CD4-positive, alpha-beta T cell treated with Interleukin-12 subunit alpha and Interleukin-12 subunit beta, for 1 hour (primary cell): ENCODE measurements at regions not wholly inside any gene's neighbourhood (a gene's known extent, or its start where the extent isn't known, plus 50 kb on each side); places are given as distances from the start of the nearest gene placed in this dataset.

Experiments used
- DNase-seq: peaks from one replicate; pipeline ENCODE4 v3.0.0-alpha.2; 2020

DNA sequence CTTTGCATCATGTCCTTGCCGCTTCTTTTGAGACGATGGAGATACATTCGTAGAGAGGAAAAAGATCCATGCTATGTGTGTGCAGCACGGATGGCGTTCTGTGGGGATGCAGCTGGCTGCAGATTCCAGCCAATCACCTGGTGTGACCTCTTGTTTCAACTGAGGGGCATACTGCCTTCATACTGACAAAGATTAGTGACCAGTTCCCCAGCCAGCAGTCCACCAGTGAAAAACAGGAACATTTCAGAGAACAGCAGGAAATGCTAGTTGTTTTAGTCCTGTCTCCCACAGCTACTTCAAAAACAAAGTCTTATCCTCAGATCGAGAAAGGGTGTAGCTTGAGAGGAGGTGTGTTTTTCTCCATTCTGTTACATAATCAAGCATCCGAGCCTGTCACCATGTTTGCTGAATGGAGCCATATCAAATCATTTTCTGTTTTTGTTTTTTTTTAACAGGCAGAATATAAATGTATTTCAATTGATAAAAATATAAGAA, 255.7 kb upstream of the FMN2 start:
- no peak for DNase-seq

DNA sequence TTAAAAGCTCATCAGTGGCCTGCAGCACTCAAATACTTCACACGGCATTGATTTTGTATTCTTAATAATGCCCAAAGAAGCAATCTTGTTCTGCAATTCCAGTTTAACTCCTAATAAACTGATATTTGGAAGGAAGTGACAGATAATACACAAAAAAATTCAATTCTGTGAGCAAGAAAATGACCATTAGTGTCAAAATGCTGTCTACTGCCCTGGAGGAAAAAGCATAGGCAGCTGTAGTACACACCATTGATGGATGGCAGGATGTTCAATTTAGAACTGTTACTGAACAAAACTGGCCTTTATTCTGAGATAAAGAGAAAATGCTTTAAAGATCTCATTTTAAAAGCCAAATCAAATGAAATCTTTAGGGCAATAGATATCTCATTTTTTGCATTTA, 251.3 kb upstream of the FMN2 start:
- no peak for DNase-seq

DNA sequence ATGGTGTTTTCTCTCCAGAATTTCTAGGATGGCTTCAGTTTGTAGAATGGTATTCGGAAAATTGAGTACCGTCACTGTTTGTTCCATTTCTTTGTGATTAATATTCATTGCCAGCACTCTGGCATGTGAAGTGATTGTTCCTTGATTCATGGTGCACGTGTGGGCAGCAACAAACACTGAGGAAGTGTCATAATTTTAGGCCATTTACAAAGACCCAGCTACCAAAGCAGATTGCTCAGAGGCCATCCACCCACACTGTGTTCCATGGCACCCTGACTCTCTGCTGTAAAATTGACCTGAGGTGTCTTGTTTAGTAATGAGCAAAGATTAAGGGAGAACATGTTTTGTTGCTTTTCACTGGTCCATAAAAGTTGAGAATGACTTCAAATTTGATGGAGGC, 250.9 kb upstream of the FMN2 start:
- no peak for DNase-seq

DNA sequence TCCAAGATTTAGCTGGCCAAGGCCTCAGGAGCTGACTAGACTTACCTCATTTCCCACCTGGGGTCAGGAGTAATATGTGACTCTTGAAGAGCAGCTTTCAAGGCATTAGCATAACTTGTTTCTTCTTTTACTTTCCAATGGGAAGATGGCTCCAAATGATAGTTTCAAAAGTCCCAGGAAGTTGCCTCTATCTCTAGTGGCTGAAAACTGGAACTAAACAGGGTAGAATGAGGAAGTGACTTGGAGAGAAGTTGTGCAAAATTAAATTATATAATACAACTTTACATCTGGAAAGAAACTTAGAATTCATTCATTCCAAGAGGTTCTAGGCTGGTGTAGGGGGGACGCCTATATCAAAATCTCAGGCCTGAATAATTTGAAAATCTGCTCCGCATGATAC, 250.1 kb upstream of the FMN2 start:
- no peak for DNase-seq

DNA sequence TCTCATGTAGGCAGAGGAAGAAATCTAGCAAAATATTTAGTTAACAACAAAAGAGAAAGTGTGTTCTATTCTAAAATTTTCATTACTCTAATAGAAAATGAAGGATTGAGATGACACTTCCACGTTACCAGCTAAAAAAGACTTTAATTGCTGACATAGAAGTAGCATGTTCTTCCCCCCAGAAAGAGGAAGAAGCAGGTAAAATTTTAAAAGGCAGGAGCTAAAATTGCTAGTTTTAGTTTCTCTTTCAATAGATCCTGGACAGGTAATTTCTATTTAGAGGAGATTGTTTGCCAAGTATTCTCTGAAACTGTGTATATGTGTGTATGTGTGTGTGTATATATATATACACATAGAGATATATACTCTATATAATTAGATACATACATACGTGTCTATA, 248.1 kb upstream of the FMN2 start:
- no peak for DNase-seq

DNA sequence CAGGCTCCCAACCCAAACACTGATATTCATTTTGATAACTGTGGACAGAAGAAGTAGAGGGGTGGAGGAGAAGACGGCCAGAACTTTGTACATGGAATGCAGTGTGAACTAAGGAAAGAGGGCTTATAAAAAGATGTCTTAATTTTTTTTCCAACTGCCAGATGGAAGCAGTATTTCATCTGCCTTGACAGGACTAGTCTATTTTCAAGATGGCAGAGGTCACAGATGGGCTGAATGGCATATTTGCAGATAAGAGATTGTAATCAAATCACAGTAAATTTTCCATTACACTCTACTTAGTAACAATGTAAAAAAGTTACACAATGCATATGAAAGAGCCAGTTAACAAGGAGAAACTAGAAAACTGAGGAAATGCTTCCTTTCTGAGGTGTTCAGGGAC, 246.8 kb upstream of the FMN2 start:
- DNase-seq: no peak

DNA sequence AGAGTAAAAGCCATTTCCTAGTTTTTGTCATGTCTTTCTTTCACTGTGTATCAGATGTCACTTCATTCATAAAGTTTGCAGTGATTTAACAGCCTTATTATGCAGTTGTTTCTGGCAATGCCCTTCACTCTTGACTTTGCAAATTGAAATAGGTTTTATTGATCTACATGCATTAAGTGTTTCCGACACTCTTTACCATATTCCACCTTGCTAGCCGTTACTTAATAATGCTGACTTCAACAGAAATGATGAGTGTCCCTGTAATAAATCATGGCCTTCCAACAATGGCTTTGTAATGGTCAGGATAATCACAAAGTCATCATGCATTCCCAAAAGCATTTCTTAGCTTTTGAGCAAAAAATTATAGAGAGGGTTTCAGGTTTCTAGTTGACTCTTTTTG, 236.8 kb upstream of the FMN2 start:
- DNase-seq: no peak

DNA sequence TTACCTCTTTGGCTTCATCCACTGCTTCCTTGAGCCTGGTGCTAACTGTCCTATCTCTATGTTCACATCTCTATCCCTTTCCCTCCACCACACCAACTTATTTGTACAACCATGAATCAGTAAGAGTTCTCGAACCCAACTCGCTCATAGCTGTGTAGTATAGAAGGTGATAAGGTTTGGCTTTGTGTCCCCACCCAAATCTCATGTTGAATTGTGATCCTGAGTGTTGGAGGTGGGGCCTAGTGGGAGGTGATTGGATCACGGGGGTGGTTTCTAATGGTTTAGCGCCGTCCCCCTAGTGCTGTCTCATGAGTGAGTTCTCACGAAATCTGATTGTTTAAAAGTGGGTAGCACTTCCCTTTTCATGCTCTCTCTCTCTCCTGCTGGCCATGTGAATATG, 235.6 kb upstream of the FMN2 start:
- no peak for DNase-seq

DNA sequence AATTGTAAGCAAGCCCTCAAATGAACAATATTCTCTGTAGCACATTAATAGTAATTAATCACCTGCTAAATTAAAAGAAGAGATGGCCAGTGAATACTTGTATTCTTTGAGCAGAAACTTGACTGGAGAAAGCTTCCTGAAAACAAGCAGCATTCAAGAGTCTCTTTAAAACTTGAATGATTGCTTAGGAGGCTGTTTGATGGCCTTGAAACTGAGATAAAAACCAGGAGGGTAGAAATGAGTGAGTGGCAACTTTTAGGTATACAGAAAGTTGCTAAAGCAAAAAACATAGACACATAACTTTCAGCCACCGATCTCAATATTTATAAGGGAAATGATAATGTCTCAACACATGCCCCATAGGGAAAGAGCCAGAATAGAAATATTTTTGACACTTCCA, 234.8 kb upstream of the FMN2 start:
- DNase-seq: no peak

DNA sequence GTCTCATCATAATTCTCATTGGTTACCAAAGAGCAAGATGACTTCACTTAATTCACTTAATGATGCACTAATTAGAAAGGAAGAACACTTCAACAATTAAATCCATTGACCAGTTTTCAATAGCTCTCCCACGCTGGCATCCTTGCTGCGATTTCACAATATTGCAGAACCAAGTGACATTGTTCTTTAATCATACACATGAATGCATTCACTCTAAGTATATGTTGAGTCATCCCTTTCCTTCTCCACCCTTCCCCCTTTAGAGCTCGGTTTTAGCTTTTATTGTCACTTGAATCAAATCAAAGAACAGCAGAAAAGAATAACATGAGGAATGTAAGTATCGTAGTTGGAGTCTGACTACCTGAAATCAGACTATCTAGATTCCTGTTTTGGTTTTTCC, 233.6 kb upstream of the FMN2 start:
- no peak for DNase-seq

DNA sequence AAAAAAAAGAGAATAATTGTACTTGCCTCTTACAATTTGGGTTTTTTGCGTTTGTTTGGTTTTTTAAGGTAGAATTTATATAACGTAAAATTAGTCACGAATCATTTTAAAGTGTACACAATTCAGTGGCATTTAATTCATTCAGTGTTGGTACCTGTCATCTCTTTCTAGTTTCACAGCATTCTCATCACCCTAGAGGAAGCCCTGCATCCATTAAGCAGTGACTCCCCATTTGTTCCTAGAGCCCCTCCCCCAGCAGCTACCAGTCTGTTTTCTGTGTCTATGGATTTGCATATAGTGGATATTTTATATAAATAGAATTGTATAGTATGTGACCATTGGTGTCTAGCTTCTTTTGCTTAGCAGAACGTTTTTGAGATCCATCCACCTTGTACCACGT, 233.2 kb upstream of the FMN2 start:
- no peak for DNase-seq

DNA sequence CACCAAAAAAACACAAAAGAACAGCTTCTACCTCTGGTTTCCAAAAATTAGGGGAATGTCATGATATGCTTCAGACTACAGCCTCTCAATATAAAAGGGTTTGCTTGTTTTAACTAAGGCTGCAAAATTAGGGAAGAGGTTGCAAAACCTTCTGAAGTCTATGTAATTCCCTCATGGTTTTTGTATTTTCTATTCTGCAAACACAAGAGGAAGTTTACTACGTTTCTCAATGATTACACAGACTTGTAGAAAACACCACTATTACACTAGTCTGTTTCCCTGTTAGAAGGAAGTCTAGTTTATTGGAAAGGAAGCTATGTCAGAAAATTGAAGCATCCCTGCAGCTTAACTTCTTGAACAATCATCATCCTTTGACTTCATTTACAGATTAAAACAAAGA, 229.7 kb upstream of the FMN2 start:
- no peak for DNase-seq

DNA sequence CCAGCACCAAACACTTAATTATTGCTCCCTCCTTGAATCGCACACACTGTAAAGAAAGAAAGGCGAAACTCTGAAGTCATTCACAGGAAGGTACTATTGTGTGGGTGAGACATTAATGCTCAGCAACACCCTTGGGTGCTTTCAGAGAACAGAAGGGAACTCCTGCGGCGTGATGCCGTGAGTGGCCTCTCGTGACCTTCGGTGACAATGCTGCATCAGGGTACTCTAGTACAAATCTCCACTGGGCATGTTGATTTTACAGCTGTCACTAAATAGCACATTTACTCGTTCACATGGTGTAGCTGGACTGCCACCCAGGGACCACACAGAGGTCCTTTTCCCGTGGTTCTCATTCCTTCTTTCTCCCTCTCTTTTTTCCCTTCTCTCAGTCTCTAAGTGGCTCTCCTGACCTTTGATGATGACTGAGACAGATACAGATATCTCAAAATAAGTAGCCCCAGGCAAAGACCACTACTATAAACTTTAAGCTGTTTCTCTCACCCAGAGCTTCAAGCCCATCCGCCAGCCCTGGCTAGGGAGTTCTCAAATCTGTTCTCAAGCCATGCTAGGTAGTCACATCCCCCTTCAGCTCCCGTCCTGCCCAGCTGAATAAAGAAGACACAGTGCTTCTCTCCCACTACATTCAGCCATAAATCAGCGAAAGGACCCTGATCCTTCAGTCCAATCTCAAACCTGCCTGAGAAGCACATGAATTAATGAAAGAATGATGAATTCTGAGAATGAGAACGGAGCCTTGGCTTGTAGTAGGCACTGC, 223.4 kb upstream of the FMN2 start:
- no peak for DNase-seq

DNA sequence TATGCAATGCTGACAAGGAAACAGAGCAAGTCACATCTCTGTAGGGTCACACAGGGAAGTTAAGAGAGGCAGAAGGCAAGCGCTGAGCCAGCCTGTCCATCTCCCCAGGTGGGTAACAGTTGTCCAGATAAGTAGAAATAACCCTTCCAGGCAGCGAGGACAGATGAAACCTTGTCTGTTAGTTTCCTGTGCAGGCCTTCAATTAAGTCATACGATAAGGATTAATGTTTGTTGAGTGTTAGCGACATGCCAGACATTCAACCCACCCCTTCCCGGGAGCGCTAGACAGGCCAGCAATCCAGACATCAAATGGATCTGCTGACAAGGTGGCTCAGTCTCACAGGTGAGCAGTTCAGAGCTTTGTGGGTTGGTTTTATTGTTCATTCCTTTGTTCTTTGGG, 221.5 kb upstream of the FMN2 start:
- DNase-seq: no peak

DNA sequence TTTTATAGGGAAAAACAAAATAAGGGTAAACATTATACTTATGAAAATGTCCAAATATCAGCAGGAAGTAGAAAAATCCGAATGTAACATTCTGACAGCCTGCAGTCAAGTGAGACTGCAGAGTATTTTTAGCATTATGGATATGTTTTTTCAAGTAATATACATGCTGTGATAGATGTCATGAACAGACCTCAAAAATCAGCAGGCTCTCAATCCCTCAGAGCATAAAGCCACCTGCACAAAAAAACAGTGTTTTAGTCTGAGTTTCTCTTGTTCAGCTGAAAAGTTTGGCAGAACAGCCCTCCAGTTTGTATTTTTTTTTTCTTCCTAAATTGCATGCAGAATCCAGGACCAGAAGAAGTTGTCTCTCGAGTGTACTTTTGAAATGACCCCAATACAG, 219.1 kb upstream of the FMN2 start:
- no peak for DNase-seq

DNA sequence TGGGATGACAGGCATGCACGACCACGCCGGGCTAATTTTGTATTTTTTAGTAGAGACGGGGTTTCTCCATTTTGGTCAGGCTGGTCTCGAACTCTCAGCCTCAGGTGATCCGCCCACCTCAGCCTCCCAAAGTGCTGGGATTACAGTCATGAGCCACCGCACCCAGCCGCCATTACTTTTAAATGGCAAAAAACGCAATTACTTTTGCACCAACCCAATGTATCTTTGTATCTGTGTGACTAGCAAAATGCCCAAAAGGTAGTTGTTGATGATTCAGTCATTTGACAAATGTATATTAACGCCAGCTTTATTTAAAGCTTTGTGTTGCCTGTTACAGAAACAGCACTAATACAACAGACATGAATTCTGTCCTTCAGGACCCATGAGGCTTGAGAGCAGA, 216.9 kb upstream of the FMN2 start:
- DNase-seq: no peak

DNA sequence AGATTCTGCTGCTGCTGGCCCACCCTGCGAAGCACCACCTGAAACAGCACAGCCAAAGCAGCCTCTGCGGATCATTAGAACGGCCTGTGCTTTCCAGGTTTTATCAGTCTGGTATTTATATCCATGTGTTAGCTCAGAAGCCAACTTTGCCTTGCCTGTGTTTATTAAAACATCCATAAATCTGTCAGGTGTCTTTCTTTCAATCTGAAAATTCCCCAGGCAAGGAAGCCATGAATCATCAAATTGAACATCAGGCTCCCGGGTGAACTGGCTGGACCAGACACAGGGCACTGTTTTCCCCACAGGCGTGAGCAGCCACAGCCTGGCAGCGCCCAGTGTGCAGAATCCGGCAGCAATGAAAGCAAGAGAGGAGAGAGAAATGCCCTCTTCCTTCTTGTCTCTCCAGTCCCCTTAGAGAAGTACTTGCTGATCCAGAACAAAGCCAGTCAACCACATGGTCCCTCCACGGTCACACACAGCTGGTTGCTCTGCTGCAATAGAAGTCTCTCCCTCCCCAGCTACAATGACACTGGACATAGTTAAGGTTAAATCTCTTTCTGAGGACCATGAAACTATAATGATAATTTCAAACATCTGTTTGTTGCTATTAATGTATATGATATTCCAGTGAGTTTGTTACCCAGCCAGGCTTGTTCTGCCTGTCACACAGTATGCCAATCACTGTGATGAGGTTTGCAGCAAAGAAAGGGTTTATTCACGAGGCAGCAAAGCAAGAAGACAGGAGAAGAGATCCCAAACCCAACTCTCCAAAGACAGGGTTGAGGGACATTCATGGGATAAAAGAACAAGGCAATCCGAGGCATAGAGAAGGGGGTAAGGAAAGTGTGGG, 212.1 kb upstream of the FMN2 start:
- no peak for DNase-seq

DNA sequence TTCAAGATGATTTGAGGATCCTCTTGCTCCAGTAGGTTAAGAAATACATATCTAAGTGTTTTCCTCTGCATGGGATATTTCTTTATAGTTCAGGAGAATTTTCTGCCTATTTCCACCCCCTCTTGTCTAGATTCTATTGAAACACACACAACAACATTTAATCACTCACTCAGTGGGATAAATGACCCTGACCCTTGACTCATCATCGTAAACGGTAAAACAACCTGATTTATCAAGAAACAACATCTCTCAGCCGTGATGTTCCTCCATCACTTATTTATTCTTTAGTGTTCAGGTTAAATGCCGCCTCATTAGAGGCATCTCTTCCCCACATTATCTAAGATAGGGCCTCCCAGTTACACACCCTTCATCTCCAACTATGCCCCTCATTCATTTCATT, 208.7 kb upstream of the FMN2 start:
- DNase-seq: no peak

DNA sequence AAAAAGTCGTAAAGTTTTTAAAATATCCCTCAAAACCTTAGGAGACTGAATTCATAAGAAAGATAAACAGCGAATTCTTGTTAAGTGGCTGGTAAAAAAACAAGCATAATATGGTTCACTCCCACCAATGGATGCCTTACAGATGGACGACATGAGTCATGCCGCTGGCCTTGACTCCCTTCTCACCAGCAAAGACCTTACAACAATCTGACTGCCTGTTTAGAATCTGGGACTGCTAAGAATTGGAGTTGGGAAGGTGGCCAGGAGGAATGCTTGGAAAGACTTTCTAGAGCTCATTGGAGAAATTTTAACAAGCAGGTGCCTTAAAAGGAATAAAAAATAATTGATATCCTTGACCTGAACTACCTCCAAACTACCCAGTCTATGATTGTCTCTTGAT, 206.9 kb upstream of the FMN2 start:
- no peak for DNase-seq

DNA sequence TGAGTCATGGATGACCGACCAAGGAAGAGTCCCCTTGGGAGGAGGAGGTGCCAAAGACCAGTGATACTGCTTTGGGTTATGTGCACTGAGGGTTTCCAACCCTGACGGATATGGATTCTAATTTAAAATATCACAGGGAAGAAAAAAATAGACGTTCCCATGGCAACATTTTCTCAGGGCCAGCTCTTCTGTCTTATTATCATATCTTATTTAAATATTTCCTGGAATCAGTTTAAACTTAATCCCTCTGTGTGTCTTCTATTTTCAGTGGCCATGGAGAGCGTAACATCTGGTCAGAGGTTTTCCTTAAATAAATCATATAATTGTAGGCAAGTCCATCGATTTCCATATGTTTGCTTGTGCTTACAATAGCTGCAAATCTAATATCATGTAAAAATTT, 205.4 kb upstream of the FMN2 start:
- DNase-seq: no peak

DNA sequence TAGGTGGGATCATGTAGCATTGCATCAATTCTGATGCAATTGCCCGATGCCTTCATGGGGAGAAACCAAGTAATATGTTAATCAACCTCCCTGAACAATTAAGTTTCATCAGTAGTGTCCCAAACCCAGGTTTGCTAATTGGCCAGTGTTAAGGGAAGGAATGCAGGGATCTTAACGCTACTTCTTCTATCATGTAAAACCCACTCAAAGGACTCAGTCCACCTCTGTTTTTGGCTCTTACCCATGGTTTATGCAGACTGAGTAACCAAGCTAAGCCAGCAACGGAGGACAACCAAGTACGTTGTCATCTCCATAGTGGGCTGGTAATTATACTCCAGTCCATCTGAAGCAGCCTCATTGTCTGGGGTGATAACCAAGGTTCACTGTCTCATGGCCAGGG, 203.0 kb upstream of the FMN2 start:
- DNase-seq: no peak

DNA sequence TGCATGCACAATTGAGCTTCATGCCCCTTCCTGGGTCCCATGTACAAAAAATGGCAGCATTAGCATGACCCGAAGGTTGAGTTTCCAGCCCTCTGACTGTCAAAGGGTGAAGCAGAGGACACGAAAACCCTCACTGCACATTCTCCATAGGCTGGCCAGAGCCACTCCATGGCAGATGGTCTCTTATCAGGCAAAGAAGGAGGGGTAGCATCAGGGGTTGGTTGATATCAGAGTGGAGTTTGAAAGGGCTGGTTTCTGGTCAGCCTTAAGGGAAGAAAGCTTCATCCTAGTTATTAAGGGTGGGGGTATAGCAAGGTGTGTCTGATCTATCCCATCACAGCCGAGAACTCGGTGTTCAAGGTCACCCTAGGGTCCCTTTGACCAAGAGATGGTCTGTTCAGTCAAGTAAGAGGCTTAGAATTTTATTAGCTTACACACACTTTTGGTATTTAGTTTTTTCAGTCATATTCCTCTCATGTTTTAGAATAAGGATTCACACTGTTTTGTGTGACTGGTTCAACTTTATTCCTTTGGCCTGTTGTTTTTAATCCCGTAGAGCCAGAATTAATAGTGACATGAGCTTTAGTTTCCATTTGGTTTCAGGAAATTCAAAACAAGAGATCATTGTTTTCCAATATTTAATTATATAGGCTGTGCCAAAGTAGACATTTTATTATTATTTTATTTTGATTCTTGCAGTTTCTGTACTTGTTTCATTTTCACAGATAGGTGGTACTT, 199.9 kb upstream of the FMN2 start:
- DNase-seq: no peak

DNA sequence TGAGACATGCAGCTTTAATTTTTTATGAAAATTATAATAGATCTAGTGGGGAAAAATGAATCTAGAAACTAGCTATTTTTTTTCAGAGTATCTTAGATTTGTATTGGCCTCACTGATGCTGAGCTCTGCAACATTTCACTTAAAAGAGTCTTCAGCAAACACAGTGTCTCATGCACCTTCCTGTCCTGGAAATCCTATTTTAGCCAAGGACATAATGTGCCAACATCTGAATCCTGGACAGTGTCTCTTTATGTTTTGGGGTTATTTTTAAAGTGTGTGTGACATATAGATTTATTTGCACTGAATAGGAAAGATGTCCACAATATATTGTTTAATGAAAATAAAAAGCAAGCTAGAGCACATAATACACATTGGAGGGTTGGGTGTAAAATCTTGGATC, 199.1 kb upstream of the FMN2 start:
- DNase-seq: no peak
